ENCODE measurements at regions not wholly inside any gene's neighbourhood (a gene's known extent, or its start where the extent isn't known, plus 50 kb on each side); places are given as distances from the start of the nearest gene placed in this dataset.

GRCh38 chr4:180234730-180235129 is 2008.5 kb upstream of the TENM3 start:
- no peak for TF ChIP-seq CTCF (IDR thresholded peaks at IDR 0.05)
- TF ChIP-seq POLR2A (IDR thresholded peaks at IDR 0.05): no peak
- no peak for TF ChIP-seq POLR2AphosphoS5 (IDR thresholded peaks at IDR 0.05; ENCODE audit: insufficient read depth in 1 of 2, low read depth in 1 of 2)

All from vagina (tissue), 2 donors.